Parathyroid adenoma (tissue), 2 donors: ENCODE measurements at regions not wholly inside any gene's neighbourhood (a gene's known extent, or its start where the extent isn't known, plus 50 kb on each side); places are given as distances from the start of the nearest gene placed in this dataset.

Experiments
- H2AFZ ChIP-seq: fragments of 300-600 bp; sonication (generic); one replicate; pipeline ENCODE4 v1.7.0; 2017; ENCODE audit warnings: antibody characterized with exemption, mild to moderate bottlenecking
- H3K27ac ChIP-seq: fragments of 300-600 bp; sonication (generic); one replicate; pipeline ENCODE4 v1.7.0; 2017
- H3K27me3 ChIP-seq: fragments of 300-600 bp; sonication (generic); one replicate; pipeline ENCODE4 v1.7.0; 2017; ENCODE audit warnings: low read length; ENCODE audit not compliant: control insufficient read depth, insufficient read depth
- H3K36me3 ChIP-seq: fragments of 300-600 bp; sonication (generic); one replicate; pipeline ENCODE4 v1.7.0; 2017; ENCODE audit warnings: low read length; ENCODE audit not compliant: control insufficient read depth, insufficient read depth
- H3K4me1 ChIP-seq: fragments of 300-600 bp; sonication (generic); one replicate; pipeline ENCODE4 v1.7.0; 2017; ENCODE audit warnings: control low read depth
- H3K4me2 ChIP-seq: fragments of 300-600 bp; sonication (generic); one replicate; pipeline ENCODE4 v1.7.0; 2017; ENCODE audit warnings: low read length
- H3K4me3 ChIP-seq: fragments of 300-600 bp; sonication (generic); one replicate; pipeline ENCODE4 v1.7.0; 2017; ENCODE audit warnings: low read depth, low read length
- H3K79me2 ChIP-seq: fragments of 300-600 bp; sonication (generic); one replicate; pipeline ENCODE4 v1.7.0; 2017; ENCODE audit warnings: control low read depth
- H3K9ac ChIP-seq: fragments of 300-600 bp; sonication (generic); one replicate; pipeline ENCODE4 v1.7.0; 2017; ENCODE audit warnings: mild to moderate bottlenecking
- H3K9me3 ChIP-seq: fragments of 300-600 bp; sonication (generic); one replicate; pipeline ENCODE4 v1.7.0; 2017; ENCODE audit warnings: low read length; ENCODE audit not compliant: control insufficient read depth
- TF ChIP-seq, protein P1 (sequence below): fragments of 300-600 bp; sonication (generic); IDR thresholded peaks from one replicate; pipeline ENCODE4 v1.7.0; 2017; ENCODE audit warnings: antibody characterized with exemption, mild to moderate bottlenecking
- donor health status: primary hyperparathyroidism.

DNA sequence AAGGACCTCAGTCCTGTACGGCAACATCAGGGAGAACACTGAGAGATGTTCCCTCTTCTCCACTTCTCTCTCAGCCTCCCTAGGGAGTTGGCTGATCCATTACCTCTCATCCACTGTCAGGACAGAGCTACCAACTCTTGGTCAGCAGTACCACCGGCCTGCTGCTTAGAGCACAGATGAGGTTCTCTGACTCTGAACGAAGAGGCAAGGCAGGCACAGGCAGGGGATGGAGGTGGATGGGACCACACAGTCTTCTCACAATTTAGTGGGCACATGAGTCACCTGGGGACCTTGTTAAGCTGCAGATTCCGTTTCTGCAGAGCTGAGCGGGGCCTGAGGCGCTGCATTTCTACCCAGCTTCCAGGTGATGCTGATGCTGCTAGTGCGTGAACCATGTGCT lies 128.6 kb upstream of the CCL2 start:
- no peaks in the 10 kb centered on the region for H3K4me1 ChIP-seq
- H3K4me2 ChIP-seq = no peak overlapping the region
- peaks cover 7% of the 10 kb centered on the region for H3K27me3 ChIP-seq
- H3K36me3 ChIP-seq = no peaks in the 10 kb centered on the region
- H3K9me3 ChIP-seq = no peaks in the 10 kb centered on the region
- no peak overlapping the region for H3K4me3 ChIP-seq
- H3K79me2 ChIP-seq = no peaks in the 10 kb centered on the region
- TF ChIP-seq, protein P1, sequence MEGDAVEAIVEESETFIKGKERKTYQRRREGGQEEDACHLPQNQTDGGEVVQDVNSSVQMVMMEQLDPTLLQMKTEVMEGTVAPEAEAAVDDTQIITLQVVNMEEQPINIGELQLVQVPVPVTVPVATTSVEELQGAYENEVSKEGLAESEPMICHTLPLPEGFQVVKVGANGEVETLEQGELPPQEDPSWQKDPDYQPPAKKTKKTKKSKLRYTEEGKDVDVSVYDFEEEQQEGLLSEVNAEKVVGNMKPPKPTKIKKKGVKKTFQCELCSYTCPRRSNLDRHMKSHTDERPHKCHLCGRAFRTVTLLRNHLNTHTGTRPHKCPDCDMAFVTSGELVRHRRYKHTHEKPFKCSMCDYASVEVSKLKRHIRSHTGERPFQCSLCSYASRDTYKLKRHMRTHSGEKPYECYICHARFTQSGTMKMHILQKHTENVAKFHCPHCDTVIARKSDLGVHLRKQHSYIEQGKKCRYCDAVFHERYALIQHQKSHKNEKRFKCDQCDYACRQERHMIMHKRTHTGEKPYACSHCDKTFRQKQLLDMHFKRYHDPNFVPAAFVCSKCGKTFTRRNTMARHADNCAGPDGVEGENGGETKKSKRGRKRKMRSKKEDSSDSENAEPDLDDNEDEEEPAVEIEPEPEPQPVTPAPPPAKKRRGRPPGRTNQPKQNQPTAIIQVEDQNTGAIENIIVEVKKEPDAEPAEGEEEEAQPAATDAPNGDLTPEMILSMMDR = no peak
- H2AFZ ChIP-seq = no peak overlapping the region
- H3K9ac ChIP-seq = no peak overlapping the region
- H3K27ac ChIP-seq = no peak overlapping the region

DNA sequence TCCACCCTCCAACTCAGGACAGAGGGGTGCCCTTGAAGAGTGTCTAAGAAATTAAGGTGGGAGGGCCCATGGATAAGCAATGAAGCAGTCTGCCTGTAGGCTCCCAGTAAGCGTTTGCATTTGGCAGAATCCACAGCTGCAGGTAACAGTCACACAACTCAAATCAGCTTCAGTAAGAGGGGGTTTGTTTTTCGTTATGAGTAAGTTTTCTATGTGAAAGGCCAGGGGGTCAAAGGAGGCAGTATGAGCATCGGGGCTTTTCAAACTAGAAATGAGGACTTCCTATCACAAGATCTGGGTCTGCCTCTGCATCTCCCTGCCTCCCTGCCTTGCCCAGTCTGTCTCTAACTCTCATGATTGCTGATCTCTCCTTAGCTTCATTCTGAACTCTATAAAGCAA lies 128.1 kb upstream of the CCL2 start:
- Histone ChIP-seq H3K9ac (no peak overlapping the region), H3K27ac (no peak overlapping the region), H3K79me2 (no peaks in the 10 kb centered on the region), H3K4me2 (no peak overlapping the region), H3K9me3 (no peaks in the 10 kb centered on the region), H2AFZ (no peak overlapping the region), H3K4me1 (no peaks in the 10 kb centered on the region), H3K27me3 (peaks cover 7% of the 10 kb centered on the region), H3K36me3 (no peaks in the 10 kb centered on the region), H3K4me3 (no peak overlapping the region)
- TF ChIP-seq, protein P1 = no peak

DNA sequence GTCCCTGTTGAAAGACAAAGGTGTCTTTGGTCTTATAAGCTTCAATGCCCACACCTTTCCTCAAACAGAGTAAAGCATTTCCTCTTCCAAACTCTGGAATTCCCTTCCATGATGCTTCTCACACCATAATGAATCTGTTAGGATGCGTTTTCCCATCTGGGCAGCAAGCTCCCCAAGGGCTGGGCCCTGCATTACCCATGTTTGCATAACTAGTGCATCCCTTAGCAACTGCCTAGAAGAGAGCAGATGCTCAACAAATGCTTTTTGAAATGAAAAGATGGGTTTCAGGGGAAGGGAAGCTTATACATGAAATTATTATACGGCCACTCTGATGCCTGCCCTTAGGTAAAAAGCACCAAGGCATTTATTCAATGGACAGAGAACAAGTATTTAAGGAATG lies 124.5 kb upstream of the CCL2 start:
- H3K4me3 ChIP-seq = no peak overlapping the region
- TF ChIP-seq, protein P1 = no peak
- peaks cover 7% of the 10 kb centered on the region for H3K27me3 ChIP-seq
- no peaks in the 10 kb centered on the region for H3K79me2 ChIP-seq
- no peak overlapping the region for H3K4me2 ChIP-seq
- H3K27ac ChIP-seq = no peak overlapping the region
- H2AFZ ChIP-seq = no peak overlapping the region
- no peaks in the 10 kb centered on the region for H3K4me1 ChIP-seq
- no peaks in the 10 kb centered on the region for H3K36me3 ChIP-seq
- H3K9me3 ChIP-seq = no peaks in the 10 kb centered on the region
- no peak overlapping the region for H3K9ac ChIP-seq

DNA sequence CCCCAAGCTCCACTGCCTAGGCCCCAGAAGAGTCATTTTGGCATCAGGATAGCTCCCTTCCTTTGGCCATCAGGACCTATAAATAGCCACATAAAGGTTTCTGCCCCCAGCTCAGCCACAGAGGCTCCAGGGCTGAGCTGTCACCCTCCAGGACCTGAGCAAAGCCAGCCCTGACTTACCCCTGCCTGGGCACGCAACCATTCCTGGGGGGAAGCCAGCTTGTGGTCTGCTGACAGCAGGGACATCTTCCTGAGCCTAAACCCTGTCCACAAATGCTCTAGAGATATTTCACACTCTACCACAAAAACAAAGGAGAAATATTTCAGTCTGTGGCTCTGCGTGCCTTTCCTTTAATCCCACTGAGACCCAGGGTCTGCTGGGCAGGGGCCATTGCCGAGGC lies 123.7 kb upstream of the CCL2 start:
- Histone ChIP-seq H3K9me3 (no peaks in the 10 kb centered on the region), H3K4me3 (no peak overlapping the region), H3K4me2 (no peak overlapping the region), H3K9ac (no peak overlapping the region), H3K4me1 (no peaks in the 10 kb centered on the region), H3K27me3 (peaks cover 7% of the 10 kb centered on the region), H3K36me3 (no peaks in the 10 kb centered on the region), H2AFZ (no peak overlapping the region), H3K27ac (no peak overlapping the region), H3K79me2 (no peaks in the 10 kb centered on the region)
- TF ChIP-seq, protein P1 = no peak

DNA sequence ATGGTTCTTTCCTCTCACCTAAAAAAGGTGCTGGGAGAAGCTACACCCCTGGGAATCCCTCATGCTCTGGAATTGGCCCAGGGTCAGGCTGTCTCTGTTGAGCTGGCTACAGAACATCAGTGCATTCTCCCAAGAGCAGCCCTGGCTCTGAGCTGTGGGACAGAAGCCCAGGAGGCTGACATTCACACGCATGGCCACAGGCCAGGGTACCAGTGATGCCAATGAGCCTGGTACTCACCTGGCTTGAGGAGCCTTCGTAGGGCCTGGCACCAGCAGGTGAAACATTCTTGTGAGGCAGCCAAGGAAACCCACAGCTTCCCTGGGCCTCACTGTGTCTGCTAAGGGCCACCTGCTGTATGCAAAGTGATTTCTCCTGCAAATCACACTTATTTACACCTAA lies 121.7 kb upstream of the CCL2 start:
- no peaks in the 10 kb centered on the region for H3K27me3 ChIP-seq
- no peak overlapping the region for H3K9ac ChIP-seq
- H3K79me2 ChIP-seq = no peaks in the 10 kb centered on the region
- no peaks in the 10 kb centered on the region for H3K36me3 ChIP-seq
- no peak overlapping the region for H3K4me2 ChIP-seq
- no peak overlapping the region for H3K27ac ChIP-seq
- H3K9me3 ChIP-seq = no peaks in the 10 kb centered on the region
- no peak overlapping the region for H2AFZ ChIP-seq
- no peaks in the 10 kb centered on the region for H3K4me1 ChIP-seq
- TF ChIP-seq, protein P1 = no peak
- no peak overlapping the region for H3K4me3 ChIP-seq
